H1 (cell line): ENCODE measurements at regions not wholly inside any gene's neighbourhood (a gene's known extent, or its start where the extent isn't known, plus 50 kb on each side); places are given as distances from the start of the nearest gene placed in this dataset.

ENCODE experiments used
- CTCF ChIA-PET: fragments of 300-600 bp; sonication (Branson Sonifier 250); formaldehyde crosslinking; loops from one replicate; lab custom pipeline; 2021; ENCODE audit not compliant: partially characterized antibody; lab: Charles Lee
- POLR2A ChIA-PET: fragments of 300-600 bp; sonication (Branson Sonifier 250); formaldehyde crosslinking; loops from one replicate; lab custom pipeline; 2021; ENCODE audit warnings: inconsistent platforms; ENCODE audit not compliant: partially characterized antibody; lab: Charles Lee
- DNase-seq, 2 experiments: peaks; one replicate each; pipeline versions ENCODE4 v3.0.0 to v3.0.0-alpha.2; 2010 to 2022; ENCODE audit warnings: low spot score in 2 of 2, low read depth in 1 of 2, mixed read lengths in 1 of 2
- FAIRE-seq: peaks from 2 replicates; lab custom pipeline; 2011; peaks lifted over from hg19 to GRCh38; lab: Jason Lieb, UNC
- H2AFZ ChIP-seq: 2 replicates; pipeline ENCODE4 v1.8.1; 2012; ENCODE audit warnings: low read length, inconsistent platforms
- H2AK5ac ChIP-seq: 2 replicates; pipeline ENCODE4 v1.6.1; 2013; ENCODE audit warnings: low read depth, low read length
- H2BK120ac ChIP-seq: replicated peaks from 2 replicates; pipeline ENCODE3; 2013; ENCODE audit warnings: low read depth, low read length, inconsistent platforms
- H2BK12ac ChIP-seq: 2 replicates; pipeline ENCODE4 v1.6.1; 2013; ENCODE audit warnings: low read depth, low read length
- H2BK15ac ChIP-seq: 2 replicates; pipeline ENCODE4 v1.6.1; 2013; ENCODE audit warnings: low read length
- H2BK20ac ChIP-seq: 2 replicates; pipeline ENCODE4 v1.6.1; 2013; ENCODE audit warnings: low read length
- H2BK5ac ChIP-seq: 2 replicates; pipeline ENCODE4 v1.6.1; 2013; ENCODE audit warnings: low read depth, low read length
- H3K14ac ChIP-seq: 2 replicates; pipeline ENCODE4 v1.6.1; 2013; ENCODE audit warnings: inconsistent platforms; ENCODE audit not compliant: insufficient read length
- H3K18ac ChIP-seq: 2 replicates; pipeline ENCODE4 v1.6.1; 2013; ENCODE audit warnings: low read length; ENCODE audit errors: extremely low read depth
- H3K23ac ChIP-seq: 2 replicates; pipeline ENCODE4 v1.6.1; 2013; ENCODE audit warnings: inconsistent platforms; ENCODE audit not compliant: insufficient read length
- H3K23me2 ChIP-seq: 2 replicates; pipeline ENCODE4 v1.6.1; 2013; ENCODE audit warnings: low read depth, low read length
- H3K27ac ChIP-seq: 2 replicates; pipeline ENCODE4 v1.6.1; 2011; ENCODE audit warnings: low read depth, low read length, inconsistent platforms
- H3K27me3 ChIP-seq, 4 experiments: replicated peaks in 1 of 4; 1 replicate in 1 of 4; 2 replicates in 3 of 4; pipeline versions ENCODE4 v1.6.1 to v1.8.1; 2011 to 2013; ENCODE audit warnings: low read length in 3 of 4, mild to moderate bottlenecking in 3 of 4, inconsistent platforms in 2 of 4, mixed read lengths in 2 of 4, moderate library complexity in 1 of 4; ENCODE audit not compliant: control insufficient read depth in 3 of 4, insufficient read depth in 3 of 4; ENCODE audit errors: extremely low read depth in 1 of 4
- H3K36me3 ChIP-seq, 4 experiments: 2 replicates each; pipeline versions ENCODE4 v1.6.1 to v1.8.1; 2011 to 2013; ENCODE audit warnings: mild to moderate bottlenecking in 4 of 4, low read length in 3 of 4, moderate library complexity in 2 of 4, control low read depth in 1 of 4, inconsistent platforms in 1 of 4; ENCODE audit not compliant: insufficient read depth in 4 of 4, control insufficient read depth in 2 of 4
- H3K4ac ChIP-seq: replicated peaks from 2 replicates; pipeline ENCODE3; 2013; ENCODE audit warnings: low read length, low read depth, mixed read lengths, inconsistent platforms; ENCODE audit not compliant: insufficient read length
- H3K4me1 ChIP-seq, 4 experiments: replicated peaks in 1 of 4; 1 replicate in 1 of 4; 2 replicates in 3 of 4; pipeline versions ENCODE4 v1.6.1 to v1.8.1; 2011 to 2013; ENCODE audit warnings: low read length in 3 of 4, inconsistent platforms in 2 of 4, mixed read lengths in 1 of 4; ENCODE audit not compliant: insufficient read depth in 4 of 4, control insufficient read depth in 3 of 4
- H3K4me2 ChIP-seq, 2 experiments: 2 replicates each; pipeline versions ENCODE4 v1.6.1 to v1.8.1; 2011 to 2013; ENCODE audit warnings: low read depth in 2 of 2, low read length in 2 of 2, control low read depth in 1 of 2, inconsistent platforms in 1 of 2, mild to moderate bottlenecking in 1 of 2; ENCODE audit not compliant: insufficient read depth in 1 of 2
- H3K4me3 ChIP-seq, 4 experiments: fragments of 200-600, 300-600 bp in 1 of 4; sonication (generic), shearing (Covaris generic), sonication (Bioruptor Twin) in 1 of 4; 2 replicates each; pipeline versions ENCODE4 v1.5.1 to v1.8.1; 2011 to 2016; ENCODE audit warnings: low read length in 4 of 4, low read depth in 3 of 4, control low read depth in 2 of 4, inconsistent platforms in 2 of 4, mild to moderate bottlenecking in 2 of 4, mixed read lengths in 1 of 4, moderate library complexity in 1 of 4; ENCODE audit not compliant: insufficient read depth in 2 of 4; ENCODE audit errors: extremely low read depth in 1 of 4
- H3K56ac ChIP-seq: replicated peaks from 2 replicates; pipeline ENCODE3; 2013; ENCODE audit warnings: low read depth, mild to moderate bottlenecking, mixed read lengths, low read length, inconsistent platforms; ENCODE audit not compliant: insufficient read length
- H3K79me1 ChIP-seq: 2 replicates; pipeline ENCODE4 v1.6.1; 2013; ENCODE audit warnings: low read depth, low read length, control low read depth
- H3K79me2 ChIP-seq, 2 experiments: 2 replicates each; pipeline versions ENCODE4 v1.6.1 to v1.8.1; 2012 to 2013; ENCODE audit warnings: low read length in 2 of 2, mild to moderate bottlenecking in 2 of 2, inconsistent platforms in 1 of 2; ENCODE audit not compliant: insufficient read depth in 2 of 2, control insufficient read depth in 1 of 2
- H3K9ac ChIP-seq, 4 experiments: replicated peaks in 1 of 4; 1 replicate in 1 of 4; 2 replicates in 3 of 4; pipeline versions ENCODE4 v1.6.1 to v1.8.1; 2011 to 2013; ENCODE audit warnings: low read depth in 3 of 4, low read length in 3 of 4, control low read depth in 2 of 4, mild to moderate bottlenecking in 2 of 4, moderate library complexity in 2 of 4, inconsistent platforms in 1 of 4; ENCODE audit errors: extremely low read depth in 1 of 4
- H3K9me3 ChIP-seq, 2 experiments: 2 replicates each; pipeline versions ENCODE4 v1.6.1 to v1.8.1; 2012 to 2013; ENCODE audit warnings: mild to moderate bottlenecking in 2 of 2, moderate library complexity in 2 of 2, control low read depth in 1 of 2, inconsistent platforms in 1 of 2, low read depth in 1 of 2, low read length in 1 of 2, mixed read lengths in 1 of 2; ENCODE audit not compliant: insufficient read depth in 2 of 2
- H4K20me1 ChIP-seq, 2 experiments: replicated peaks in 1 of 2; 2 replicates each; pipeline versions ENCODE3 to v1.8.1; 2011 to 2013; ENCODE audit warnings: inconsistent platforms in 2 of 2, low read length in 2 of 2, mild to moderate bottlenecking in 1 of 2; ENCODE audit not compliant: insufficient read depth in 2 of 2, control insufficient read depth in 1 of 2
- H4K5ac ChIP-seq: 2 replicates; pipeline ENCODE4 v1.6.1; 2013; ENCODE audit warnings: low read length, low read depth, mixed read lengths, inconsistent platforms; ENCODE audit not compliant: insufficient read length
- H4K8ac ChIP-seq: 2 replicates; pipeline ENCODE4 v1.8.0; 2013; ENCODE audit warnings: mild to moderate bottlenecking, moderate library complexity, low read length, inconsistent platforms; ENCODE audit not compliant: insufficient read depth; ENCODE audit errors: extremely low read depth
- H4K91ac ChIP-seq: replicated peaks from 2 replicates; pipeline ENCODE3; 2013; ENCODE audit warnings: low read length, mixed read lengths, inconsistent platforms; ENCODE audit not compliant: insufficient read length
- CEBPB ChIP-seq: IDR thresholded peaks from 2 replicates; pipeline ENCODE4 v1.6.1; 2012; ENCODE audit warnings: low read depth, low read length
- CHD2 ChIP-seq: IDR thresholded peaks from 2 replicates; pipeline ENCODE4 v1.6.1; 2012; ENCODE audit warnings: low read length, improper control_type of control experiment
- HDAC2 ChIP-seq, 2 experiments: fragments of 300-600 bp in 1 of 2; sonication (generic) in 1 of 2; IDR thresholded peaks; 2 replicates each; pipeline ENCODE4 v1.6.1; 2011 to 2012; ENCODE audit warnings: low read depth in 2 of 2, low read length in 2 of 2, mild to moderate bottlenecking in 2 of 2, moderate library complexity in 2 of 2, borderline replicate concordance in 1 of 2, inconsistent platforms in 1 of 2
- KDM1A ChIP-seq: fragments of 200-600, 300-600 bp; sonication (generic); IDR thresholded peaks from 2 replicates; pipeline ENCODE4 v1.7.1; 2016; ENCODE audit warnings: mild to moderate bottlenecking, low read length, borderline replicate concordance
- KDM4A ChIP-seq: IDR thresholded peaks from one replicate; pipeline ENCODE4 v1.7.1; 2012; ENCODE audit warnings: low read depth, mild to moderate bottlenecking, moderate library complexity, low read length, inconsistent platforms; ENCODE audit not compliant: severe bottlenecking
- KDM5A ChIP-seq: fragments of 200-600 bp; IDR thresholded peaks from 2 replicates; pipeline ENCODE4 v1.7.1; 2012; ENCODE audit warnings: mild to moderate bottlenecking, low read length, inconsistent platforms, mixed read lengths
- MAFK ChIP-seq: IDR thresholded peaks from 2 replicates; pipeline ENCODE4 v1.6.1; 2012; ENCODE audit warnings: low read depth, mild to moderate bottlenecking, improper control_type of control experiment, low read length
- POLR2A ChIP-seq, 2 experiments: IDR thresholded peaks; 1 replicate in 1 of 2; 2 replicates in 1 of 2; pipeline ENCODE4 v1.6.1; 2011; ENCODE audit warnings: low read depth in 2 of 2, low read length in 2 of 2, mild to moderate bottlenecking in 2 of 2; ENCODE audit errors: control extremely low read depth in 1 of 2
- RFX5 ChIP-seq: IDR thresholded peaks from 2 replicates; pipeline ENCODE4 v1.6.1; 2011; ENCODE audit warnings: low read depth, low read length, improper control_type of control experiment, borderline replicate concordance
- RNF2 ChIP-seq: fragments of 200-900, 300-1000 bp; sonication (generic); IDR thresholded peaks from 2 replicates; pipeline ENCODE4 v1.7.1; 2016; ENCODE audit warnings: borderline replicate concordance, low read depth, mild to moderate bottlenecking, antibody characterized with exemption, low read length; ENCODE audit not compliant: poor library complexity, severe bottlenecking; ENCODE audit errors: missing control alignments
- RXRA ChIP-seq: IDR thresholded peaks from 2 replicates; pipeline ENCODE4 v1.6.1; 2011; ENCODE audit warnings: low read depth, mild to moderate bottlenecking, low read length, moderate library complexity; ENCODE audit not compliant: insufficient read depth
- SIRT6 ChIP-seq: IDR thresholded peaks from one replicate; pipeline ENCODE4 v1.7.1; 2012; ENCODE audit warnings: low read length, inconsistent platforms
- SP4 ChIP-seq: IDR thresholded peaks from 2 replicates; pipeline ENCODE4 v1.6.1; 2012; ENCODE audit warnings: low read length, inconsistent platforms
- TAF1 ChIP-seq: IDR thresholded peaks from 2 replicates; pipeline ENCODE4 v1.6.1; 2011; ENCODE audit warnings: mild to moderate bottlenecking, low read depth, low read length
- WGBS, 2 experiments: shearing (Covaris generic) in 1 of 2; methylation state at CpG; one replicate each; pipeline versions ENCODE4 v1.1.6 to v1.1.7; 2013 to 2015; ENCODE audit warnings: low lambda C conversion rate in 2 of 2, mixed read lengths in 2 of 2, inconsistent platforms in 1 of 2, low coverage in 1 of 2, missing lambda C conversion rate in 1 of 2; ENCODE audit not compliant: insufficient replicate concordance in 2 of 2, insufficient coverage in 1 of 2, insufficient read length in 1 of 2; ENCODE audit errors: extremely low coverage in 1 of 2, missing lambda C conversion rate in 1 of 2; 5-methylcytosine and 5-hydroxymethylcytosine counted together

DNA sequence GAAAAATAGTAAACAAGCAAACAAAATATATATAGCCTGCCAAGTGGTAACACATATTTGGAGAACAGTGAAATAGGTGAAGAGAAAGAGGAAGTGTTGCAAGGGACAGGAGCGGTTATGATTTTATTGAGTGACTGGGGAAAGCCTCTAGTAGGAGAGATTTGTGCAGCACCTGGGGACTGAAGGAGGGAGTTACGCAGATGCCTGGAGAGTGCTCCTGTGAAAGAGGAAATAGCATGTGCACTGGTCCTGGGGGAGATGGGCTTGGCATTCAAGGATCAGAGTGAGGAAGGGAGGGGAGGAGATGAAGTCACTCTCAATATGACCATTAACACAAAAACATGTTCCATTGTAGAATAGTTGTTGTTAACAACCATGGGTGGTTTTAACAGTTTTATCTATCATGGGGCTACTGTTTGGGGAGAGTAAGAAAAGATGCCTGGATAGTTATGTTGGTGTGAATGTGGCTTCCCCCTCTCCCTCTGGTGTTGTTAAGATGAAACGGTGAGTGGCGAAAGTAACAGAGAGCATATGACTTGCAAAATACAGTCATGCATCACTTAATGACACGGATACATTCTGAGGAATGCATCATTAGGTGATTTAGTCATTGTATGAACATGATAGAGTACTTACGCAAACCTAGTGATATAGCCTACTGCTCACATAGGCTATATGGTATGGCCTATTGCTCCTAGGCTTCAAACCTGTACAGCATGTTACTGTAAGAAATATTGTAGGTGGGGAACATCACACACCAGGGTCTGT, 251.7 kb upstream of the ARGLU1 start:
- CTCF ChIA-PET: no interaction called here
- POLR2A ChIA-PET: no interaction called here
- TF ChIP-seq RNF2 (no peak), SP4 (no peak), SIRT6 (no peak), RXRA (no peak), MAFK (no peak), KDM4A (no peak), RFX5 (no peak), HDAC2 (IDR thresholded peaks at IDR 0.05; ENCODE audit: borderline replicate concordance in 1 of 2, low read depth in 2 of 2, low read length in 2 of 2) (no peak), POLR2A (IDR thresholded peaks at IDR 0.05; ENCODE audit: control extremely low read depth in 1 of 2, low read depth in 2 of 2, low read length in 2 of 2) (no peak), TAF1 (no peak), KDM1A (no peak), CHD2 (no peak), CEBPB (no peak), KDM5A (no peak)

More for the DNA sequence above, 251.7 kb upstream of the ARGLU1 start:
- Histone ChIP-seq H4K5ac (no peak overlapping the region), H3K79me1 (no peaks in the 10 kb centered on the region), H3K14ac (no peak overlapping the region), H2BK15ac (no peak overlapping the region), H2BK20ac (no peak overlapping the region), H4K8ac (no peak overlapping the region), H3K36me3 (no peaks in the 10 kb centered on the region), H3K4me2 (no peak overlapping the region), H2AFZ (no peak overlapping the region; the same call in 1 of the 2 replicates), H3K56ac (no peak overlapping the region), H3K23me2 (no peaks in the 10 kb centered on the region), H3K27me3 (no peaks in the 10 kb centered on the region), H3K27ac (no peak overlapping the region), H3K79me2 (no peaks in the 10 kb centered on the region), H4K91ac (peak overlapping the region; percentile 39), H2BK120ac (no peak overlapping the region), H3K23ac (no peak overlapping the region), H2BK5ac (no peak overlapping the region), H3K4me3 (no peak overlapping the region), H2BK12ac (no peak overlapping the region), H3K18ac (no peak overlapping the region), H2AK5ac (no peak overlapping the region), H3K4ac (no peak overlapping the region), H3K9me3 (no peaks in the 10 kb centered on the region), H4K20me1 (no peaks in the 10 kb centered on the region), H3K9ac (no peak overlapping the region; a peak in 1 of 7 replicates), H3K4me1 (peaks cover 2 to 7% (median 6%) of the 10 kb centered on the region in 4 experiments; a peak in 6 of 7 replicates)
- DNase-seq (no peak), FAIRE-seq (no peak)
- WGBS, 2 experiments: 85% methylated on average over 6 of the region's 6 CpGs; no CpG with 5 or more reads in 1 of the 2 experiments
